ENCODE measurements at regions not wholly inside any gene's neighbourhood (a gene's known extent, or its start where the extent isn't known, plus 50 kb on each side); places are given as distances from the start of the nearest gene placed in this dataset.

DNA sequence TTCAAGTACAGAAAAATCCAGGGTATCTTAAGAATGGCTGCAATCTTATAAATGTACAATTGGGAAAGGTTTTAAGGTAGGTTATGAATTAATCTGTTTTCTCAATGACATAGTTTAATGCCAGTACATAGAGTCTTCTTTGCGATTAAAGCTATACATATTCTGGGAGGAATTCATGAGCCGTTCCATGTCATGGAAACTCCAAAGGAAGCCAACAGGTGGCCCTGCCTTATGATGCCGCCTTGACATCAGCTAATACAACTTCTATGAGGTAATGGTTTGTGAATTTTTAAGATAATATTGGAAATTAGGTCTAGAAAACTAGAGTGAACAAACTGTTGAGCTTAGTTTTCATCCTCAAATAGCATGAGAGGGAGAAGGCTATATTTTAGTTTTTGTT, 713.4 kb downstream of the EFNA5 start:
- no peak for TF ChIP-seq POLR2A (IDR thresholded peaks at IDR 0.05)
- TF ChIP-seq, protein P1, sequence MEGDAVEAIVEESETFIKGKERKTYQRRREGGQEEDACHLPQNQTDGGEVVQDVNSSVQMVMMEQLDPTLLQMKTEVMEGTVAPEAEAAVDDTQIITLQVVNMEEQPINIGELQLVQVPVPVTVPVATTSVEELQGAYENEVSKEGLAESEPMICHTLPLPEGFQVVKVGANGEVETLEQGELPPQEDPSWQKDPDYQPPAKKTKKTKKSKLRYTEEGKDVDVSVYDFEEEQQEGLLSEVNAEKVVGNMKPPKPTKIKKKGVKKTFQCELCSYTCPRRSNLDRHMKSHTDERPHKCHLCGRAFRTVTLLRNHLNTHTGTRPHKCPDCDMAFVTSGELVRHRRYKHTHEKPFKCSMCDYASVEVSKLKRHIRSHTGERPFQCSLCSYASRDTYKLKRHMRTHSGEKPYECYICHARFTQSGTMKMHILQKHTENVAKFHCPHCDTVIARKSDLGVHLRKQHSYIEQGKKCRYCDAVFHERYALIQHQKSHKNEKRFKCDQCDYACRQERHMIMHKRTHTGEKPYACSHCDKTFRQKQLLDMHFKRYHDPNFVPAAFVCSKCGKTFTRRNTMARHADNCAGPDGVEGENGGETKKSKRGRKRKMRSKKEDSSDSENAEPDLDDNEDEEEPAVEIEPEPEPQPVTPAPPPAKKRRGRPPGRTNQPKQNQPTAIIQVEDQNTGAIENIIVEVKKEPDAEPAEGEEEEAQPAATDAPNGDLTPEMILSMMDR (IDR thresholded peaks at IDR 0.05 in 4 of 5, conservative IDR thresholded peaks at IDR 0.05 in 1 of 5), result no peak
